IMR-90 (cell line): ENCODE measurements at regions not wholly inside any gene's neighbourhood (a gene's known extent, or its start where the extent isn't known, plus 50 kb on each side); places are given as distances from the start of the nearest gene placed in this dataset.

ENCODE experiments used
- ATAC-seq: fragments of 200-7000 bp; cut with Tn5 transposase; 2 replicates; pipeline ENCODE4 v1.9.1; 2020; ENCODE audit warnings: low read depth, mild to moderate bottlenecking, moderate library complexity
- BruUV-seq: library from RNA; stranded (reverse); fragments of 400-500 nt; replicated peaks from 2 replicates; lab custom pipeline; 2021; lab: Mats Ljungman, UMichigan
- CTCF ChIA-PET: fragments of 300-600 bp; formaldehyde crosslinking; extraction: SDS; loops from one replicate; lab custom pipeline; 2021; ENCODE audit warnings: antibody characterized with exemption; lab: Yijun Ruan, JAX
- POLR2A ChIA-PET: fragments of 300-600 bp; sonication (Branson Sonifier 250); formaldehyde crosslinking; loops from one replicate; lab custom pipeline; 2022; ENCODE audit warnings: antibody characterized with exemption; ENCODE audit not compliant: unreplicated experiment; lab: Charles Lee
- DNase-seq: peaks from one replicate; pipeline ENCODE4 v3.0.0; 2013
- H2AFZ ChIP-seq: replicated peaks from 2 replicates; pipeline ENCODE3; 2013; ENCODE audit warnings: low read length, mild to moderate bottlenecking; ENCODE audit not compliant: poor library complexity
- H2AK5ac ChIP-seq: 2 replicates; pipeline ENCODE4 v1.6.1; 2013; ENCODE audit warnings: low read depth, low read length, inconsistent platforms
- H2AK9ac ChIP-seq: replicated peaks from 2 replicates; pipeline ENCODE3; 2013; ENCODE audit warnings: mild to moderate bottlenecking, low read depth, low read length, moderate library complexity; ENCODE audit not compliant: poor library complexity
- H2BK120ac ChIP-seq: 2 replicates; pipeline ENCODE4 v1.6.1; 2013; ENCODE audit warnings: low read depth, low read length, inconsistent platforms
- H2BK15ac ChIP-seq: 3 replicates; pipeline ENCODE4 v1.6.1; 2013; ENCODE audit warnings: low read depth, low read length, inconsistent platforms
- H2BK20ac ChIP-seq: 2 replicates; pipeline ENCODE4 v1.6.1; 2013; ENCODE audit warnings: low read depth, mild to moderate bottlenecking, inconsistent platforms, low read length, moderate library complexity
- H2BK5ac ChIP-seq: 2 replicates; pipeline ENCODE4 v1.6.1; 2013; ENCODE audit warnings: mild to moderate bottlenecking, low read depth, low read length, inconsistent platforms; ENCODE audit not compliant: poor library complexity, severe bottlenecking
- H3K14ac ChIP-seq: replicated peaks from 2 replicates; pipeline ENCODE4 v1.6.1; 2013; ENCODE audit warnings: low read depth, low read length, inconsistent platforms
- H3K18ac ChIP-seq: 2 replicates; pipeline ENCODE4 v1.6.1; 2013; ENCODE audit warnings: low read depth, low read length, control low read depth
- H3K23ac ChIP-seq: 2 replicates; pipeline ENCODE4 v1.6.1; 2013; ENCODE audit warnings: low read depth, low read length, inconsistent platforms
- H3K27ac ChIP-seq: 2 replicates; pipeline ENCODE4 v1.5.1; 2013; ENCODE audit warnings: mild to moderate bottlenecking, control low read depth, low read length; ENCODE audit not compliant: insufficient read depth
- H3K27me3 ChIP-seq: 2 replicates; pipeline ENCODE4 v1.6.1; 2013; ENCODE audit warnings: low read length; ENCODE audit not compliant: control insufficient read depth, insufficient read depth
- H3K36me3 ChIP-seq: 2 replicates; pipeline ENCODE4 v1.6.1; 2013; ENCODE audit warnings: low read length, mixed read lengths; ENCODE audit not compliant: control insufficient read depth, insufficient read depth
- H3K4ac ChIP-seq: 2 replicates; pipeline ENCODE4 v1.6.1; 2013; ENCODE audit warnings: low read depth, low read length, inconsistent platforms
- H3K4me1 ChIP-seq: 2 replicates; pipeline ENCODE4 v1.6.1; 2013; ENCODE audit warnings: low read length, mixed read lengths; ENCODE audit not compliant: control insufficient read depth, insufficient read depth
- H3K4me2 ChIP-seq: 2 replicates; pipeline ENCODE4 v1.6.1; 2013; ENCODE audit warnings: low read depth, mild to moderate bottlenecking, control low read depth, low read length, moderate library complexity
- H3K4me3 ChIP-seq: 2 replicates; pipeline ENCODE4 v1.5.1; 2013; ENCODE audit warnings: low read depth, mild to moderate bottlenecking, control low read depth, low read length, moderate library complexity; ENCODE audit not compliant: insufficient read depth
- H3K56ac ChIP-seq: 2 replicates; pipeline ENCODE4 v1.6.1; 2013; ENCODE audit warnings: low read length, inconsistent platforms; ENCODE audit not compliant: insufficient read depth; ENCODE audit errors: extremely low read depth
- H3K79me1 ChIP-seq, 2 experiments: 2 replicates each; pipeline ENCODE4 v1.6.1; 2013; ENCODE audit warnings: low read length in 2 of 2, inconsistent platforms in 1 of 2, low read depth in 1 of 2
- H3K9ac ChIP-seq: 2 replicates; pipeline ENCODE4 v1.6.1; 2013; ENCODE audit warnings: low read depth, low read length, control low read depth
- H3K9me1 ChIP-seq: 2 replicates; pipeline ENCODE4 v1.6.1; 2013; ENCODE audit warnings: low read length, inconsistent platforms; ENCODE audit not compliant: insufficient read depth
- H3K9me3 ChIP-seq: 2 replicates; pipeline ENCODE4 v1.6.1; 2013; ENCODE audit warnings: low read length; ENCODE audit not compliant: control insufficient read depth, insufficient read depth
- H4K20me1 ChIP-seq: 2 replicates; pipeline ENCODE4 v1.6.1; 2013; ENCODE audit warnings: low read length, inconsistent platforms; ENCODE audit not compliant: insufficient read depth
- H4K5ac ChIP-seq: 2 replicates; pipeline ENCODE4 v1.6.1; 2013; ENCODE audit warnings: mild to moderate bottlenecking, low read depth, low read length, control low read depth
- H4K8ac ChIP-seq, 2 experiments: 2 replicates each; pipeline ENCODE4 v1.6.1; 2013; ENCODE audit warnings: low read depth in 2 of 2, low read length in 2 of 2, control low read depth in 1 of 2, inconsistent platforms in 1 of 2
- H4K91ac ChIP-seq: 2 replicates; pipeline ENCODE4 v1.6.1; 2013; ENCODE audit warnings: low read depth, low read length, inconsistent platforms; ENCODE audit not compliant: insufficient read depth
- BHLHE40 ChIP-seq: fragments of 150-350 bp; IDR thresholded peaks from 2 replicates; pipeline ENCODE4 v1.6.1; 2016; ENCODE audit warnings: mild to moderate bottlenecking, low read depth, low read length
- CHD1 ChIP-seq: IDR thresholded peaks from 2 replicates; pipeline ENCODE4 v1.6.1; 2012; ENCODE audit warnings: low read depth, low read length, improper control_type of control experiment
- MAFK ChIP-seq: IDR thresholded peaks from 2 replicates; pipeline ENCODE4 v1.6.1; 2012; ENCODE audit warnings: low read depth, low read length, improper control_type of control experiment
- MAZ ChIP-seq: IDR thresholded peaks from 2 replicates; pipeline ENCODE4 v1.6.1; 2012; ENCODE audit warnings: low read depth, mild to moderate bottlenecking, low read length, improper control_type of control experiment, moderate library complexity, borderline replicate concordance
- MXI1 ChIP-seq: IDR thresholded peaks from 2 replicates; pipeline ENCODE4 v1.6.1; 2012; ENCODE audit warnings: low read depth, mild to moderate bottlenecking, low read length, moderate library complexity, borderline replicate concordance
- NFE2L2 ChIP-seq: fragments of 150-350 bp; IDR thresholded peaks from 2 replicates; pipeline ENCODE4 v1.6.1; 2016; ENCODE audit warnings: low read depth, mild to moderate bottlenecking, low read length
- RAD21 ChIP-seq: IDR thresholded peaks from 2 replicates; pipeline ENCODE4 v1.6.1; 2012; ENCODE audit warnings: low read length, improper control_type of control experiment
- SMC3 ChIP-seq: fragments of 150-350 bp; IDR thresholded peaks from 2 replicates; pipeline ENCODE4 v1.6.1; 2016; ENCODE audit warnings: low read depth, mild to moderate bottlenecking, antibody characterized with exemption, low read length, moderate library complexity
- WGBS, 2 experiments: methylation state at CpG; one replicate each; pipeline versions ENCODE4 v1.1.5 to v1.1.7; 2013; ENCODE audit warnings: missing lambda C conversion rate in 2 of 2; ENCODE audit not compliant: insufficient read length in 1 of 2; ENCODE audit errors: extremely low coverage in 2 of 2; 5-methylcytosine and 5-hydroxymethylcytosine counted together
- dilution Hi-C: fragments of 300-500 bp; cut with HindIII; formaldehyde crosslinking; loops from one replicate; pipeline ENCODE4 v1.14.3; 2018; ENCODE audit warnings: low sequenced_read_pairs; ENCODE audit not compliant: unreplicated experiment
- in situ Hi-C: fragments of 300-500 bp; cut with MboI; formaldehyde crosslinking; loops from 3 replicates; pipeline ENCODE4 v1.14.3; 2019; ENCODE audit warnings: low sequenced_read_pairs, inconsistent platforms, mixed read lengths
- intact Hi-C: fragments of 100-400 bp; cut with micrococcal nuclease; formaldehyde crosslinking; loops from 2 replicates; pipeline ENCODE4 v1.10.0; 2022
- TF ChIP-seq, protein P1 (sequence below): conservative IDR thresholded peaks from 2 replicates; pipeline ENCODE4 v1.5.1; 2012; ENCODE audit warnings: mild to moderate bottlenecking, low read depth, low read length, improper control_type of control experiment

GRCh38 chr11:21944577-21944976 lies 248.3 kb upstream of the ANO5 start:
- in situ Hi-C loops (no loop called here), dilution Hi-C loops (no loop called here), intact Hi-C loops (no loop called here)
- no peak for TF ChIP-seq MAFK
- TF ChIP-seq, protein P1, sequence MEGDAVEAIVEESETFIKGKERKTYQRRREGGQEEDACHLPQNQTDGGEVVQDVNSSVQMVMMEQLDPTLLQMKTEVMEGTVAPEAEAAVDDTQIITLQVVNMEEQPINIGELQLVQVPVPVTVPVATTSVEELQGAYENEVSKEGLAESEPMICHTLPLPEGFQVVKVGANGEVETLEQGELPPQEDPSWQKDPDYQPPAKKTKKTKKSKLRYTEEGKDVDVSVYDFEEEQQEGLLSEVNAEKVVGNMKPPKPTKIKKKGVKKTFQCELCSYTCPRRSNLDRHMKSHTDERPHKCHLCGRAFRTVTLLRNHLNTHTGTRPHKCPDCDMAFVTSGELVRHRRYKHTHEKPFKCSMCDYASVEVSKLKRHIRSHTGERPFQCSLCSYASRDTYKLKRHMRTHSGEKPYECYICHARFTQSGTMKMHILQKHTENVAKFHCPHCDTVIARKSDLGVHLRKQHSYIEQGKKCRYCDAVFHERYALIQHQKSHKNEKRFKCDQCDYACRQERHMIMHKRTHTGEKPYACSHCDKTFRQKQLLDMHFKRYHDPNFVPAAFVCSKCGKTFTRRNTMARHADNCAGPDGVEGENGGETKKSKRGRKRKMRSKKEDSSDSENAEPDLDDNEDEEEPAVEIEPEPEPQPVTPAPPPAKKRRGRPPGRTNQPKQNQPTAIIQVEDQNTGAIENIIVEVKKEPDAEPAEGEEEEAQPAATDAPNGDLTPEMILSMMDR = no peak
- TF ChIP-seq MAZ = no peak
- no peak for TF ChIP-seq CHD1
- TF ChIP-seq NFE2L2 = no peak
- TF ChIP-seq RAD21 = no peak
- no peak for TF ChIP-seq SMC3
- TF ChIP-seq BHLHE40 = no peak
- TF ChIP-seq MXI1 = no peak
- H3K23ac ChIP-seq = no peak overlapping the region
- no peaks in the 10 kb centered on the region for H3K36me3 ChIP-seq
- H3K18ac ChIP-seq = no peak overlapping the region
- no peak overlapping the region for H4K5ac ChIP-seq
- CTCF ChIA-PET = no interaction called here
- POLR2A ChIA-PET = no interaction called here
- H3K14ac ChIP-seq = no peak overlapping the region
- BruUV-seq = no TSS peak
- H3K9me3 ChIP-seq = peaks cover under 1% of the 10 kb centered on the region
- no peak overlapping the region for H2BK20ac ChIP-seq
- no peak overlapping the region for H4K8ac ChIP-seq
- H3K79me1 ChIP-seq = no peaks in the 10 kb centered on the region
- no peaks in the 10 kb centered on the region for H3K9me1 ChIP-seq
- ATAC-seq (no peak), DNase-seq (no peak)
- WGBS, 2 experiments = no CpG with 5 or more reads among the region's 4 CpGs
- no peaks in the 10 kb centered on the region for H3K4me1 ChIP-seq
- no peak overlapping the region for H2BK15ac ChIP-seq
- no peak overlapping the region for H2AK5ac ChIP-seq
- H2AFZ ChIP-seq = no peak overlapping the region
- no peak overlapping the region for H3K27ac ChIP-seq
- H3K56ac ChIP-seq = no peak overlapping the region
- H3K4me3 ChIP-seq = no peak overlapping the region
- no peak overlapping the region for H2BK120ac ChIP-seq
- H3K27me3 ChIP-seq = no peaks in the 10 kb centered on the region
- H3K4me2 ChIP-seq = no peak overlapping the region
- no peak overlapping the region for H2BK5ac ChIP-seq
- no peaks in the 10 kb centered on the region for H4K20me1 ChIP-seq
- no peak overlapping the region for H2AK9ac ChIP-seq
- no peak overlapping the region for H4K91ac ChIP-seq
- H3K9ac ChIP-seq = no peak overlapping the region
- H3K4ac ChIP-seq = no peak overlapping the region
